Subcutaneous abdominal adipose tissue (tissue), 5 donors: ENCODE measurements at regions not wholly inside any gene's neighbourhood (a gene's known extent, or its start where the extent isn't known, plus 50 kb on each side); places are given as distances from the start of the nearest gene placed in this dataset.
"Not testable (repeated sequence)": the region's sequence is repeated elsewhere in the genome, so short reads cannot be mapped to it uniquely, and the experiment has no call there.

Source experiments
- H3K27ac ChIP-seq: one replicate; pipeline ENCODE4 v1.7.0; 2013; ENCODE audit warnings: low read depth, mild to moderate bottlenecking, inconsistent platforms, low read length, moderate library complexity
- H3K27me3 ChIP-seq, 5 donors: one replicate each; pipeline ENCODE4 v1.7.0; 2013; ENCODE audit warnings: low read length in 5 of 5, inconsistent platforms in 1 of 5; ENCODE audit not compliant: control insufficient read depth in 5 of 5, insufficient read depth in 4 of 5
- H3K36me3 ChIP-seq, 5 donors: one replicate each; pipeline ENCODE4 v1.7.0; 2013; ENCODE audit warnings: low read length in 5 of 5; ENCODE audit not compliant: control insufficient read depth in 5 of 5, insufficient read depth in 5 of 5
- H3K4me1 ChIP-seq, 5 donors: one replicate each; pipeline ENCODE4 v1.7.0; 2013; ENCODE audit warnings: low read length in 5 of 5, mild to moderate bottlenecking in 3 of 5, moderate library complexity in 1 of 5; ENCODE audit not compliant: control insufficient read depth in 5 of 5, insufficient read depth in 5 of 5
- H3K4me3 ChIP-seq, 5 donors: one replicate each; pipeline ENCODE4 v1.7.0; 2013; ENCODE audit warnings: low read length in 5 of 5, low read depth in 1 of 5
- H3K9ac ChIP-seq, 5 donors: one replicate each; pipeline ENCODE4 v1.7.0; 2013; ENCODE audit warnings: low read length in 5 of 5, mild to moderate bottlenecking in 4 of 5, moderate library complexity in 3 of 5
- H3K9me3 ChIP-seq, 5 donors: one replicate each; pipeline ENCODE4 v1.7.0; 2013; ENCODE audit warnings: low read length in 5 of 5; ENCODE audit not compliant: control insufficient read depth in 5 of 5
- donor health status: healthy.
- donor health status: healthy.
- donor health status: healthy.
- donor health status: healthy.
- donor health status: healthy.

- no peaks in the 10 kb centered on the region for H3K4me1 ChIP-seq
- no peaks in the 10 kb centered on the region for H3K36me3 ChIP-seq
- no peak overlapping the region for H3K9ac ChIP-seq
- H3K9me3 ChIP-seq = no peaks in the 10 kb centered on the region
- H3K4me3 ChIP-seq = no peak overlapping the region
- no peak overlapping the region for H3K27ac ChIP-seq
- no peaks in the 10 kb centered on the region for H3K27me3 ChIP-seq
Observed at GRCh38 chr1:190658907-190659306, 181.2 kb upstream of the BRINP3 start.

DNA sequence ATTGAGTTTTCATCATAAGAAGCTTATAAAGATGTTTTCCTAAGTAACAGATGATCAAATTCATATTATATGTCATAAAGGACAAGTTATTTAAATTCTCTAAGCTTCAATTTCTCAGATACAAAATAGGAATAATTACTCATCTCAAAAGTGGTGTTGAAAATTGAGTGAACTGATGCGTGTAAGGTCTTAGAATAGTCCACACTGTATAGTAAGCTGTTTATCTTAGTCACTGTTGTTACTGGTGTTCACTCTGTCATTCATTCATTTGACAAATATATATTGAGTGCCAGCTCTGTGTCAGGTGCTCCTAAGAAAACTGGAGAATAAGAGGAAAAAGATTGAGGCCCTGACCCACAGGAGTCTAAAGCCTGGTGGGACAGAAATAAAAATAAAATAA lies 186.3 kb upstream of the BRINP3 start:
- no peaks in the 10 kb centered on the region for H3K36me3 ChIP-seq
- no peak overlapping the region for H3K4me3 ChIP-seq
- H3K27ac ChIP-seq = no peak overlapping the region
- H3K9ac ChIP-seq = no peak overlapping the region
- H3K27me3 ChIP-seq = no peaks in the 10 kb centered on the region
- no peaks in the 10 kb centered on the region for H3K9me3 ChIP-seq
- H3K4me1 ChIP-seq = no peaks in the 10 kb centered on the region

- no peak overlapping the region for H3K27ac ChIP-seq
- no peaks in the 10 kb centered on the region for H3K4me1 ChIP-seq
- no peaks in the 10 kb centered on the region for H3K27me3 ChIP-seq
- no peak overlapping the region for H3K4me3 ChIP-seq
- no peak overlapping the region for H3K9ac ChIP-seq
- H3K36me3 ChIP-seq = no peaks in the 10 kb centered on the region
- H3K9me3 ChIP-seq = peaks cover 0 to under 1% (median 0%) of the 10 kb centered on the region in 5 donors
Observed at GRCh38 chr1:190665045-190665444, 187.4 kb upstream of the BRINP3 start.

GRCh38 chr1:190667914-190668313 lies 190.2 kb upstream of the BRINP3 start:
- Histone ChIP-seq H3K9ac (no peak overlapping the region), H3K4me1 (no peaks in the 10 kb centered on the region), H3K27me3 (no peaks in the 10 kb centered on the region), H3K36me3 (no peaks in the 10 kb centered on the region), H3K4me3 (no peak overlapping the region), H3K27ac (no peak overlapping the region), H3K9me3 (peaks cover 0 to 5% (median 0%) of the 10 kb centered on the region in 5 donors)

DNA sequence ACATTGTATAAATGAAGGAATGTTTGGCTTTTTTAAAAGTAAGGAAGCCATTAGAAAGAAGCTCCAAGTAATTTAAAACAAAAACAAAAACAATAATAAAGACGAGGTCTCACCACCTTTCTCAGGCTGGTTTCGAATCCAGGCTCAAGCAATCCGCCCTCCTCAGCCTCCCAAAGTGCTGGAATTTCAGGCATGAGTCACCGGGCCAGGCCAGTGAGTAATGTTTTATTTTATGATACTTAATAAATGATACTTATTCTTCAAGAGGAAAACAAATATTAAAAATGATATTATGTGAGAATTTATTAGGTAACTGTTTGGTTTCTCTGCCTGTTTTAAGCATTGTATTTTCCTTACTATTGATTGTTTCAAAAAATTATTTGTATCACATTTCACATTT lies 201.4 kb upstream of the BRINP3 start:
- H3K9ac ChIP-seq = no peak overlapping the region
- H3K27me3 ChIP-seq = no peaks in the 10 kb centered on the region
- H3K27ac ChIP-seq = no peak overlapping the region
- H3K36me3 ChIP-seq = no peaks in the 10 kb centered on the region
- no peaks in the 10 kb centered on the region for H3K4me1 ChIP-seq
- H3K9me3 ChIP-seq = peaks cover 2 to 6% (median 5%) of the 10 kb centered on the region in 5 donors
- no peak overlapping the region for H3K4me3 ChIP-seq

DNA sequence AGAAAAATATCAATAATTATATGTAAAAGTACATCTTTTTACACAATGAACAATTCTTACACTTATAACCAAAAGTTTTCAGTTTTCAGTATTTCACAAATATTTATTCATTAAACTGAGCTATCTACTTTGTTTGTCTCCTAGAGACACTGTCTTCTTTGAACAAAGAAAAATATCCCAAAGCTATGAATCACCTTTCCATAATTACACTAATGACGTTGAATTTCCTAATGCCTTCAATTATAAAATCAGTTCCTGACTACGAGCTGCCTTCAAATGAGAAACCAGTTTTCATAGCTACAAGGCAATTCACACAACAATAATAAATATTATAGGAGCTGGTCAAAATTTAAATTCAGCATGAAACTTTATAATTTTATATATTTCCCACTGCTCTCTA lies 201.8 kb upstream of the BRINP3 start:
- Histone ChIP-seq H3K27ac (no peak overlapping the region), H3K27me3 (no peaks in the 10 kb centered on the region), H3K9me3 (peaks cover 0 to 2% (median 1%) of the 10 kb centered on the region in 5 donors), H3K36me3 (no peaks in the 10 kb centered on the region), H3K4me3 (no peak overlapping the region), H3K4me1 (no peaks in the 10 kb centered on the region), H3K9ac (no peak overlapping the region)

GRCh38 chr1:190679983-190680382 lies 202.3 kb upstream of the BRINP3 start:
- H3K4me1 ChIP-seq = no peaks in the 10 kb centered on the region
- no peaks in the 10 kb centered on the region for H3K36me3 ChIP-seq
- H3K9ac ChIP-seq = no peak overlapping the region
- H3K27me3 ChIP-seq = no peaks in the 10 kb centered on the region
- H3K4me3 ChIP-seq = no peak overlapping the region
- H3K27ac ChIP-seq = no peak overlapping the region
- H3K9me3 ChIP-seq = no peaks in the 10 kb centered on the region

GRCh38 chr1:190685676-190686075 lies 208.0 kb upstream of the BRINP3 start:
- Histone ChIP-seq H3K27me3 (no peaks in the 10 kb centered on the region), H3K4me3 (no peak overlapping the region), H3K36me3 (no peaks in the 10 kb centered on the region), H3K27ac (no peak overlapping the region), H3K9ac (no peak overlapping the region), H3K4me1 (no peaks in the 10 kb centered on the region), H3K9me3 (no peaks in the 10 kb centered on the region)

DNA sequence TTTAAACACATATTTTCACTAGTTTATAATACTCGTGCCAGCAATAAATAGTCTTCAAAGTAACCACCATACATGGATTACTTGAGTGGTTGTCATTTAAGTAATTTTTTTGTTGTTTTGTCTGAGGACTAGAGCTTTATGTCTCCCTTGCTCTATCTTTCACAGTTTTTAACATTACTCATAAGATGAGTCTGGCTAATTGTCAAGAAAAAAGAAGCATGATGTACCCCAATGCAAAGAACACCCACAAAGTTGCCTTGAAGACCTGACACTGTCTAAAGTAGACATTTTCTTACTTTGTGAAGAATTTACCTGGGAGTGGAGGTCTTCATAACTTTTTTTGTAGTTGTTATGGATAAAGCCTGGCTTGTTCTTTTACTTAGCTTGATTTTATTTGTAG lies 210.4 kb upstream of the BRINP3 start:
- H3K4me1 ChIP-seq = no peaks in the 10 kb centered on the region
- H3K27ac ChIP-seq = no peak overlapping the region
- no peaks in the 10 kb centered on the region for H3K9me3 ChIP-seq
- no peaks in the 10 kb centered on the region for H3K27me3 ChIP-seq
- no peaks in the 10 kb centered on the region for H3K36me3 ChIP-seq
- H3K4me3 ChIP-seq = no peak overlapping the region
- no peak overlapping the region for H3K9ac ChIP-seq

GRCh38 chr1:190698488-190698887 lies 220.8 kb upstream of the BRINP3 start:
- H3K4me3 ChIP-seq, H3K9me3 ChIP-seq, H3K27ac ChIP-seq, H3K9ac ChIP-seq, H3K4me1 ChIP-seq, H3K36me3 ChIP-seq, H3K27me3 ChIP-seq: not testable (repeated sequence)

DNA sequence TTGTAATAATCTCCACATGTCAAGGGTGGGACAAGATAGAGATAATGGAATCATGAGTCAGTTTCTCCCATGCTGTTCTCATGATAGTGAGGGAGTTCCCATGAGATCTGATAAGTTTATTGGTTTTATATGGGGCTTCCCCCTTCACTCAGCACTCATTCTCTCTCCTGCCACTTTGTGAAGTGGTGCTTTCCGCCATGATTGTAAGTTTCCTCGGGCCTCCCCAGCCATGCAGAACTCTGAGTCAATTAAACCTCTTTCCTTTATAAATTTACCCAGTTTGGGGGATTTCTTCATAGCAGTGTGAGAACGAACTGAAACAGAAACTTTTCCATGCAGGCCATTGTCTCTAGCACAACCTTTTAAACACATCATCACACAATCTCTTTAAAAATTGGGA lies 221.5 kb upstream of the BRINP3 start:
- Histone ChIP-seq H3K4me3 (no peak overlapping the region), H3K36me3 (no peaks in the 10 kb centered on the region), H3K27me3 (no peaks in the 10 kb centered on the region), H3K9ac (no peak overlapping the region), H3K9me3 (peaks cover 0 to 4% (median 0%) of the 10 kb centered on the region in 5 donors), H3K4me1 (no peaks in the 10 kb centered on the region), H3K27ac (no peak overlapping the region)
